Right renal pelvis (tissue), 4 donors: ENCODE measurements at regions not wholly inside any gene's neighbourhood (a gene's known extent, or its start where the extent isn't known, plus 50 kb on each side); places are given as distances from the start of the nearest gene placed in this dataset.
"Not testable (repeated sequence)": the region's sequence is repeated elsewhere in the genome, so short reads cannot be mapped to it uniquely, and the experiment has no call there.

Source experiments
- DNase-seq, 4 donors: peaks; one replicate each; pipeline ENCODE4 v3.0.0-alpha.2; 2013; ENCODE audit warnings: low read depth in 4 of 4, low spot score in 3 of 4, missing footprints in 1 of 4

DNA sequence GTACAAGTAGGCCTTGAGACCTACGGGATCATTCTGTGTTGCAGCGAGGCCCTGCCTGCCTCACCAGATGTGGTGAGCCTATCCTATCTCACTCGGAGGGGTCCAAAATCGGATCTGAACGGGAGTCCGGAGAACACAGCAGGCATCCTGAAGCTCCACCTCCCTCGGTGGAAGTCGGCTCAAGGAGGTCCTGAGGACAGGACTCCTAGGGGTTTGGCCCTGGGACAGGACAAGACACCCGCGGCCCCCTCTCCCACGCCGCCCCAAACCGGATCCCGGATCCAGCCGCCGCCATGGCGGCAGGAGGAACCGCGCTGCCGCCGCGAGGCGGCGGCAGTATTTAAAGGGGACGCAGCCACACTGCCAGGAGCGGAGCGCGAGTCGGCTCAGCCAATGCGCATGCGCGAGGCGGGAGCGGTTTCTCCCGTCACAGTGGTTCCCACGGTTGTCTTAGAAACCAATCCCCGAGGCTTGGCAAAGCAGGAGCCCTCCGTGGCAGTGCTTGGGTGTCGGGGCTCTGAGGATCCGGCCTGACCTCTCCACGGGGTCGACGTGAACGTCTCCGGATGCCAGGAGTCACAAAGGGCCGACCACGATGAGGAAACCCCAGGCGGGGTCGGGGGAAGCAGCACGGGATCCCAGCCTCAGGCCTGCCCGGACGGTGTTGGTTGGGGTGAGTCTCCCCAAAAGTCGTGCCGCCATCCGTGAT, 454.6 kb upstream of the ZNG1F start:
- peak in 1 of 4 donors; percentile 38 for DNase-seq

GRCh38 chr9:41633726-41634125, 444.6 kb upstream of the ZNG1F start:
- DNase-seq, result not testable (repeated sequence)

DNA sequence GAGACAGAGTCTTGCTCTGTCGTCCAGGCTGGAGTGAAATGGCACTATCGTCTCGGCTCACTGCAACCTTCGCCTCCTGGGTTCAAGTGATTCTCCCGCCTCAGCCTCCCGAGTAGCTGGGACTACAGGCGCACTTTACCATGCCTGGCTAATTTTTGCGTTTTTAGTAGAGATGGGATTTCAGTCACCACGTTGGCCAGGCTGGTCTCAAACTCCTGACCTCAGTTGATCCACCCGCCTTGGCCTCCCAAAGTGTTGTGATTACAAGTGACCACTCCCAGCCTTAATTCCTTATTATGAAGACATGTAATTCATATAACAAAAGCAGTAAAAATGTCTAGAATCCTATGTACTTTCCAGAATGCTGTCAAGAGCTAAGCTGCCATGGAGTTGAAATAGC, 434.5 kb upstream of the ZNG1F start:
- not testable (repeated sequence) for DNase-seq

DNA sequence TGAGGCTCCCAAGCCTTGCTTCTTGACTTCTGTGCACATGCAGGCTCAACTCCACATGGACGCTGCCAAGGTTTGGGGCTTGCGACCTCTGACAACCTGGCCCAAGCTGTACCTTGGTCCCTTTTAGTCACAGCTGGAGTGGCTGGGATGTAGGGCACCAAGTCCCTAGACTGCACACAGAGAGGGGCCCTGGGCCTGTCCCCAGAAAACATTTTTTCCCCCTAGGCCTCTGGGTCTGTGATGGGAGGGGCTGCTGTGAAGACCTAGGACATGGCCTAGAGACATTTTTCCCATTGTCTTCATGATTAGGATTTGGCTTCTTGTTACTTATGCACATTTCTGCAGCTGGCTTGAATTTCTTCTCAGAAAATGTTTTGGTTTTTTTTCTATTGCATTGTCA, 430.1 kb upstream of the ZNG1F start:
- DNase-seq, result not testable (repeated sequence)

GRCh38 chr9:41606961-41607547, 417.9 kb upstream of the ZNG1F start:
- not testable (repeated sequence) for DNase-seq

DNA sequence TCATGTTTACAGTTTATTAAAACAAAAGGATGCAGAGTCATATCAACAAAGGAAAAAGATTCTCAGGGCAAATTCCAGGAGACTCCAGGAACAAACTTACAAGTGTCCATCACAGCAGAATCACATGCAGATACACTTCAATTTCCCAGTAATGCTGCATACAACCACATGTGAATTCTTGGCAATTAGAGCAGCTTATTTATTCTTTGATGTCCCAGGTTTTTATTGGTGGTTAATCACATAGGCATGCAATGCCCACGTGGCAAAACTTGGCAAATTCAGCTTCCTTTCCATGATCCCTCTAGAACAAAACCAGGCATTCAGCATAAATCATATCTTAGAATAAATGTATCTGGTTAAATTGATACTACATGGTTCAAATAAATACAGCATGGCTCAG, 376.5 kb upstream of the ZNG1F start:
- not testable (repeated sequence) for DNase-seq
